ENCODE measurements at regions not wholly inside any gene's neighbourhood (a gene's known extent, or its start where the extent isn't known, plus 50 kb on each side); places are given as distances from the start of the nearest gene placed in this dataset.

GRCh38 chr6:14349507-14349906 lies 231.9 kb downstream of the CD83 start:
- Mint-ChIP-seq H3K9me3 (peaks cover 0 to 2% (median 0%) of the 10 kb centered on the region in 3 donors), H3K27me3 (no peaks in the 10 kb centered on the region), H3K36me3 (peaks cover 3% of the 10 kb centered on the region), H3K27ac (no peak overlapping the region), H3K4me1 (peaks cover 11 to 17% (median 16%) of the 10 kb centered on the region in 3 donors), H3K4me3 (no peak overlapping the region)

DNA sequence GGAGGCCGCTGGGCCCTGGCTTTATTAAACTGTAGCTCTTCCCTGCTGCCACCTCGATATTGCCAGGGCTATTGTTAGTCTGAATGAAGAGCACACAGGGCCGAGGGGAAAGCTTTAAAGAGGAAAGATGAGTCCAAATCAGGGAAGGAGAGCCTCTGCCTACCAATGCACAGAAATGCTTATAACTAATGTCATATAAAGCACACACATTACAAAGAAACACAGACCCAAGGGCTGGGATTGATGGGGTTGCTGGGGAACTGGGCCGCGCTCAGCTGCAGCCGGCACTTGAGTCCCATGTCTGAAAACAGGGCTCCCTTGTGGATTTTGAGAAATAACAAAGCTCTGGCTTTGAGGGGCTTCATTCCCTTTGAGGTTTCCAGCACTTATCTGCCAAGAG lies 232.6 kb downstream of the CD83 start:
- no peak overlapping the region for H3K4me3 Mint-ChIP-seq
- H3K36me3 Mint-ChIP-seq: peaks cover 3% of the 10 kb centered on the region
- peaks cover 11 to 18% (median 16%) of the 10 kb centered on the region in 3 donors for H3K4me1 Mint-ChIP-seq
- peaks cover 0 to 2% (median 0%) of the 10 kb centered on the region in 3 donors for H3K9me3 Mint-ChIP-seq
- no peaks in the 10 kb centered on the region for H3K27me3 Mint-ChIP-seq
- no peak overlapping the region for H3K27ac Mint-ChIP-seq

DNA sequence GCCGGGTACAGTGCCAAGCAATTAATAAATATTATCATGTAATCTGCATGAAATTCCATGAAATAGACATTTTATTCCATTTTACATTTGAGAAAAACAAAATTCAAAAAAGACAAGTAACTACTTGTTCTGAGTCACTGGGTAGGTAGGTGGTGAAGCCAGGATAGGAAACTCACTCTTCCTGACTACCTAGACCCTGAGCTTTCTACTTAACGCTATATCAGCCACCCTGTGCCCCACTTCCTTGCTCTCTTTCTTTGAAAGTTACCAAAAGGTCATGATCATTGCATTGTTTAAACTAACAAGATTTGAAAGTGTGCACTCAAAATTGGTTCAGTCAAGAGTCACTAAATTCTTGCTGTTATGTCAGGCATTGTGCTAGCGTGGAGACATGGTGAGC lies 235.7 kb downstream of the CD83 start:
- peaks cover 10 to 13% (median 12%) of the 10 kb centered on the region in 3 donors for H3K4me1 Mint-ChIP-seq
- H3K4me3 Mint-ChIP-seq: no peak overlapping the region
- H3K36me3 Mint-ChIP-seq: peaks cover 4% of the 10 kb centered on the region
- no peak overlapping the region for H3K27ac Mint-ChIP-seq
- H3K27me3 Mint-ChIP-seq: no peaks in the 10 kb centered on the region
- H3K9me3 Mint-ChIP-seq: peaks cover 0 to 4% (median 0%) of the 10 kb centered on the region in 3 donors

GRCh38 chr6:14353798-14354197 lies 236.2 kb downstream of the CD83 start:
- no peaks in the 10 kb centered on the region for H3K27me3 Mint-ChIP-seq
- H3K36me3 Mint-ChIP-seq: peaks cover 4% of the 10 kb centered on the region
- H3K9me3 Mint-ChIP-seq: peaks cover 0 to 4% (median 0%) of the 10 kb centered on the region in 3 donors
- peaks cover 6 to 8% (median 7%) of the 10 kb centered on the region in 3 donors for H3K4me1 Mint-ChIP-seq
- no peak overlapping the region for H3K4me3 Mint-ChIP-seq
- no peak overlapping the region for H3K27ac Mint-ChIP-seq

DNA sequence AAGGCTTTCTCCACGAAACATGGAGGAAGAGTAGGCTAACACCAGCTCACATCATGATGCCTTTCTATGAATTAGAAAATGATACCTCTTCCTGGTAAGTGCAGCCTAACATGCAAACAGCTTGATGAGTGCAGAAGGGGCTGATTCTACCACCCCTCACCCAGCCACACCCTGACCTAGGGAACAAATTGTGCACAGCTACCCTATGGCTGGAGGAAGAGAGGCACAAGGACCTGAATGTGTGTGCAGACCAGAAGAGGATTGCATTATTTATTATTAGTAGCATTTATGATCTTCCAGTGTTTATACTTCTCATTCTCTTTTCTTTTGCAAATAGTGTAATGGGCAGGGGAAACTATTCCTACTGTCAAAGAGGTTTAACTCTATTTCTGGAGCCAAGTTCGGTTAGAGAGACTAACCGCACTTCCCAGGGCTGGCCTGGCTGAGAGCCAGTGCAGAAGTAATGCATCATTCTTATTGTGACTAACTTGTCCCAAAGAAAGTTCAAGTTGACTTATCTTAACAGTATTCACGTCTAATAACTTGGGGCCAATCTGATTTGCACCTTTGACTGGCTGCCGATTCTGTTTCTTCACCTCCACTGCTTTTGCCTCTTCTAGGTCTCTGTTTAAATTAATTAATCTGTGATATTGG lies 237.5 kb downstream of the CD83 start:
- Mint-ChIP-seq H3K4me1 (peaks cover 2 to 7% (median 7%) of the 10 kb centered on the region in 3 donors), H3K9me3 (peaks cover 0 to 4% (median 0%) of the 10 kb centered on the region in 3 donors), H3K36me3 (peaks cover 4% of the 10 kb centered on the region), H3K4me3 (no peak overlapping the region), H3K27me3 (no peaks in the 10 kb centered on the region), H3K27ac (no peak overlapping the region)

DNA sequence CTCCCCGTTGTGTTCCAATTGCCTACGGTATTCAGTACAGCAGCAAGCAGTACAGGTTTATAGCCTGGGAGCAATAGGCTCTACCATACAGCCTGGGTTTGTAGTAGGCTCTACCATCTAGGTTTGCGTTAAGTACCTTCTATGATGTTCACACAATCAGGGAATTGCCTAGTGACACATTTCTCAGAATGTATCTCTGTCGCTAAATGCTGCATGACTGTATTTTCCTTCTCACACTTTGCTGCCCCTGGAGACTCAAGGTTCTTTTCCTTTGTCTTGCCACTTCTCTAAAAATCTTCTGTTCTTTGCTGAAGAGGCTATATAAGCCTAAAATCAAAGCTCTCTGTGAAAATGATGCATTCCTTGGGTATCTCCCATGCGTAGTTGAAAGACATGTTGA lies 241.9 kb downstream of the CD83 start:
- no peak overlapping the region for H3K27ac Mint-ChIP-seq
- no peaks in the 10 kb centered on the region for H3K27me3 Mint-ChIP-seq
- peaks cover 2 to 11% (median 7%) of the 10 kb centered on the region in 3 donors for H3K4me1 Mint-ChIP-seq
- H3K4me3 Mint-ChIP-seq: no peak overlapping the region
- H3K36me3 Mint-ChIP-seq: peaks cover 1% of the 10 kb centered on the region
- H3K9me3 Mint-ChIP-seq: peaks cover 0 to 2% (median 0%) of the 10 kb centered on the region in 3 donors

DNA sequence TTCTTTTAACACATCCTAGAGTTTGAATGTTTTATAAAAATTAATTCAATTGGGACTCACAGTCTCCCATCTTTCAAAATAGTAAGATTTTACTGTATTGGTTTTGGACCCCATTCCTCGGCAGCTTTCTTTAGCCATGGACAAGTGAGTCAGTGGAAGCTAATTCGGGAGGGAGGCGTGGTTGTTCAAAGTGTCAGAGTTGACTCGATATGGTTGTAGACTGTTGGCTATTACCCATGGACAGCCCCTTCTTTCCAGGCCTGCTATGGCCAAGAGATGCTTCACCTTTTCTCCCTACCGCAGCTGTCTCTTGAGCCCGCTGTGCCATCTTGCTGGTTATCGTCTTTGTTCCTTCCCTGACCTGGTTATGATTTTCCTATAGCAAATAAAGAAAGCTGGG lies 243.0 kb downstream of the CD83 start:
- no peaks in the 10 kb centered on the region for H3K27me3 Mint-ChIP-seq
- H3K4me1 Mint-ChIP-seq: peaks cover 0 to 11% (median 6%) of the 10 kb centered on the region in 3 donors
- H3K36me3 Mint-ChIP-seq: no peaks in the 10 kb centered on the region
- H3K9me3 Mint-ChIP-seq: peaks cover 0 to 2% (median 0%) of the 10 kb centered on the region in 3 donors
- H3K4me3 Mint-ChIP-seq: no peak overlapping the region
- no peak overlapping the region for H3K27ac Mint-ChIP-seq

DNA sequence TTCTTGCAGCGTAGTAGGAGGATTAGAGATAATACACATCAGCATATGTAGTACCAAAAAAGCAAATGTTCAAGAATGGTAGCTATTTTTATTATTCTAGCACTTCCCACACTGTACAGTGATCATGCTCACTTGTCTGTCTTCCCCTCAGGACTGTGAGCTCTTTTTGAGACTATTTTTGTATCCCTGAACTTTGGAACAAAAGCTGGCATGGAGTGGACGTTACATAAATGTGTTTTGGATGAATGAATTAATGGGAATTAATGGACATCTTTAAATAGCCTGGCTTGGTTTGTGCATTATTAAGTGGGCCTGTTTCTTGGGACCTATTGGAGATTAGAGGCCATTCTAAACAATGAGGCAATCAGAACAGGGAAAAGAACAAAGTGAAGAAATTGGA lies 243.7 kb downstream of the CD83 start:
- H3K27ac Mint-ChIP-seq: no peak overlapping the region
- no peaks in the 10 kb centered on the region for H3K27me3 Mint-ChIP-seq
- H3K4me1 Mint-ChIP-seq: peaks cover 0 to 11% (median 6%) of the 10 kb centered on the region in 3 donors
- H3K4me3 Mint-ChIP-seq: no peak overlapping the region
- H3K36me3 Mint-ChIP-seq: no peaks in the 10 kb centered on the region
- no peaks in the 10 kb centered on the region for H3K9me3 Mint-ChIP-seq

DNA sequence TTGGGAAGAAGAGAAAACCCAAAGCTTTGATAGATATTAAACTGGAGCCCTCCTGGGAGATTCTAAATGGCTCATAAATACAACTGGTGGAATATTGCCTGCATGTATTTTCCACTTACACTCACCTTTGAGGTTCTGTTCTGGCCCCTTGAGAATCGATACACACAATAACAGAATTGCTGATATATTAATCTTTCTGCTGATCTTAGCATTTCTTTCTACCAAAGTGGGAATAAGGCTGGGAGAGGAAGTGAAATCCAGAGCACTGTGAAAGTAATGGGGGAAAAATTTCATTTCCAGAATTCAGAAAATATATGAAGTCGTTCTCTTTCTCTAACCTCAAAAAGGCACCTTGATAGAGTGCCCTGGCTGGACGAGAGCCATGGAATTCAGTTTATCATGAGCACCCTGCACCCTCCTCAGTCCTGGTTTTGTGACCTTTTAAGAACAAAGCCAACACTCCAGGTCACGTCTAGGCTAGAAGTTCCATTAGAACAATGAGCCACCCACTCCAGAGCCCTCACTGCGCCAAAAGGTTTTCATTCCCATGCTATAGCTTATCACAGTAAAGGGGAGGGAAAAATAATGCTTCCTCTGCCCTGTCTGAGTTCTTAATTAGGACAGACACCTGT lies 244.5 kb downstream of the CD83 start:
- Mint-ChIP-seq H3K4me1 (peaks cover 0 to 11% (median 6%) of the 10 kb centered on the region in 3 donors), H3K4me3 (no peak overlapping the region), H3K27ac (peak overlapping the region in 1 of 3 donors; percentile 26)

DNA sequence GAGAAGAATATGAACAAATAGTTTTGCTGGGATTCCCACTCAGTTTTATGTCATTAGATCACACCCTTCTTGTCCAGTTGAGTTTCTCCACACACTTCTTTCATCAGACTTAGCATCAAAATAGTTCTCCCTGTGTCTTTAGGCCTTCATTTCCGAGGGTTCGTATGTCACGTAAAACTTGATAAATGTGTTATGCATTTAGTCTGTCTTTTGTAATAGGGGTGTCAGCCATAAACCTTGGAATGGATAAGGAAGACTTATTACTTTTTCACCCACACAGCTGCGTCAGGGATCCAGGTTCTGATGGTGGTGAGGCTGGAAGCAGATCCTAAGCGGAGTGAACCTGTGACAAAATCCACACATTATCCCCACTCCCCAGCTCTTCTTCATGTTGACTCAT lies 246.8 kb downstream of the CD83 start:
- Mint-ChIP-seq H3K36me3 (no peaks in the 10 kb centered on the region), H3K4me3 (no peak overlapping the region), H3K27ac (no peak overlapping the region)

More for the DNA sequence above, 244.5 kb downstream of the CD83 start:
- H3K9me3 Mint-ChIP-seq: no peaks in the 10 kb centered on the region
- no peaks in the 10 kb centered on the region for H3K27me3 Mint-ChIP-seq
- no peaks in the 10 kb centered on the region for H3K36me3 Mint-ChIP-seq

GRCh38 chr6:14365393-14365792 lies 247.8 kb downstream of the CD83 start:
- Mint-ChIP-seq H3K27me3 (no peaks in the 10 kb centered on the region), H3K4me1 (peaks cover 5 to 18% (median 17%) of the 10 kb centered on the region in 3 donors), H3K27ac (no peak overlapping the region), H3K4me3 (no peak overlapping the region), H3K36me3 (no peaks in the 10 kb centered on the region), H3K9me3 (no peaks in the 10 kb centered on the region)

More for the DNA sequence above, 246.8 kb downstream of the CD83 start:
- peaks cover 2 to 16% (median 13%) of the 10 kb centered on the region in 3 donors for H3K4me1 Mint-ChIP-seq
- H3K27me3 Mint-ChIP-seq: no peaks in the 10 kb centered on the region
- H3K9me3 Mint-ChIP-seq: no peaks in the 10 kb centered on the region

GRCh38 chr6:14366315-14366714 lies 248.7 kb downstream of the CD83 start:
- peaks cover 9 to 23% (median 22%) of the 10 kb centered on the region in 3 donors for H3K4me1 Mint-ChIP-seq
- no peaks in the 10 kb centered on the region for H3K36me3 Mint-ChIP-seq
- H3K9me3 Mint-ChIP-seq: no peaks in the 10 kb centered on the region
- no peak overlapping the region for H3K27ac Mint-ChIP-seq
- no peak overlapping the region for H3K4me3 Mint-ChIP-seq
- H3K27me3 Mint-ChIP-seq: no peaks in the 10 kb centered on the region

- Mint-ChIP-seq H3K27ac (no peak overlapping the region), H3K4me3 (no peak overlapping the region), H3K36me3 (no peaks in the 10 kb centered on the region), H3K27me3 (no peaks in the 10 kb centered on the region), H3K9me3 (no peaks in the 10 kb centered on the region), H3K4me1 (peaks cover 13 to 27% (median 26%) of the 10 kb centered on the region in 3 donors)
These were observed 249.3 kb downstream of the CD83 start for GRCh38 chr6:14366872-14367271.

DNA sequence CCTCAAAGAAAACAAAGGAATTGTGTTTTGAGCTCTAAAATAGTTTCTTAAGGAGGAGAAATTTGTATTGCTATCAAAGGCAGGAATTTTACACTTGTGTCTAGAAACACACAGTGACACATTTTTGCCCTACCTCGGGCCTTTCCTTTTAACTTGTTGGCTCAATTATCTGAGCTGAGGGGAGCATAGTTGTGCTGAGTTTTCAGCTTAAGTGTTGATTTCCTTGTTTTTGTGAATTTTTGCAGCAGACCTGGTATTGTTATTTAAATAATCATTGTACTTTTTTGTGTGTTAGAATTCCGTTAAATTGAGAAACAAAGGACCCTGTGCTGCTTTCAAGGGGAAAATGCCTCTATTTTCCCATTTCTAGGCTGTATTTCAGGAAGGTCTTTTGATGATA lies 249.7 kb downstream of the CD83 start:
- Mint-ChIP-seq H3K4me3 (no peak overlapping the region), H3K36me3 (no peaks in the 10 kb centered on the region), H3K27ac (no peak overlapping the region), H3K9me3 (no peaks in the 10 kb centered on the region), H3K27me3 (no peaks in the 10 kb centered on the region), H3K4me1 (peaks cover 16 to 30% (median 27%) of the 10 kb centered on the region in 3 donors)

DNA sequence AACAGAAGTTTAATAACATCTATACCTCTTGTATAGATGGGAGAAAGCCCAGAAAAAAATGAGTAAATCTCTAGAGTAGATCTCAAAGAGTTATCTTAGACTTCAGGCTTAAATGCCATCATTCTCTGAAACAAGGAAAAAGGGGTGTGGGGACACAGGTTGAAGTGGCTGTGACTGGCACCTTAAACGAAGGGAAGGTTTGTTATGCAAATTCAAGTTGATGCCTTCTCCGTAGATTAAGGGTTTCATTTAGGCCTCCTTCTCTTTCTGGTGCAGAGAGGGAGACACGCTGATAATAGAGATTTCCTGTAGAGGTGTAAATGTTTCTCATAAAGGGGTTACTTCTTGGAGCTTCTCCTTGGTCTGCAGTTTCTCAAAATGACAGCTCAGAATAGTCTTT lies 252.1 kb downstream of the CD83 start:
- H3K36me3 Mint-ChIP-seq: no peaks in the 10 kb centered on the region
- H3K27me3 Mint-ChIP-seq: no peaks in the 10 kb centered on the region
- H3K4me3 Mint-ChIP-seq: no peak overlapping the region
- no peaks in the 10 kb centered on the region for H3K9me3 Mint-ChIP-seq
- peaks cover 20 to 44% (median 38%) of the 10 kb centered on the region in 3 donors for H3K4me1 Mint-ChIP-seq
- H3K27ac Mint-ChIP-seq: peak overlapping the region in 1 of 3 donors; percentile 54

- Mint-ChIP-seq H3K4me3 (peak overlapping the region in 3 of 4 donors; percentile 49 to 89 (median 66)), H3K36me3 (no peaks in the 10 kb centered on the region), H3K4me1 (peaks cover 22 to 54% (median 46%) of the 10 kb centered on the region in 3 donors), H3K9me3 (no peaks in the 10 kb centered on the region), H3K27me3 (no peaks in the 10 kb centered on the region), H3K27ac (peak overlapping the region in 1 of 3 donors; percentile 15)
These were observed 254.0 kb downstream of the CD83 start for GRCh38 chr6:14371530-14371929.

Data from IgD-negative memory B cell (primary cell).